ENCODE measurements at regions not wholly inside any gene's neighbourhood (a gene's known extent, or its start where the extent isn't known, plus 50 kb on each side); places are given as distances from the start of the nearest gene placed in this dataset.

DNA sequence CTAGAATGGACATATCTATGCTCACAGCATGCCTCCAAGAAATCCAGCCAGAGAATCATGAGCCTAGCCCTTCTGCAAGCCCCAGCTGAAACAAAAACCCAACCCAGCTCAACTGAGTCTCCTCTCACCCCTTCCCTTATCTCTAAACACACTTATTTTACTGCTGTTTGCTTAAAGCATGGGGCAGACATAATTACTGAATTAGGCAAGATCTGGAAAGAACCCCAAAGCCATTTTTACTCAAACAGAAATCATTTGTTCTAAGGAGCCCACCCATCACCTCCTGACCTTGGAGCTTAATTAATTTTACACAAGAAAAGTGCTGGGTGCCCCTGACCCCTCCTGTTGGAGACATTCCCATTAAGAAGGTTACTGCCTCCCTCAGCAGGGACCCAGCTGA is 291.6 kb downstream of the MAFB start:
- peaks cover 0 to 6% (median 0%) of the 10 kb centered on the region in 4 donors for H3K9me3 ChIP-seq
- intact Hi-C loops (cut with DNase I; ENCODE audit: low total_unique reads): no loop called here
- H3K27me3 ChIP-seq: no peaks in the 10 kb centered on the region
- TF ChIP-seq POLR2A (IDR thresholded peaks at IDR 0.05): no peak
- TF ChIP-seq, protein P1, sequence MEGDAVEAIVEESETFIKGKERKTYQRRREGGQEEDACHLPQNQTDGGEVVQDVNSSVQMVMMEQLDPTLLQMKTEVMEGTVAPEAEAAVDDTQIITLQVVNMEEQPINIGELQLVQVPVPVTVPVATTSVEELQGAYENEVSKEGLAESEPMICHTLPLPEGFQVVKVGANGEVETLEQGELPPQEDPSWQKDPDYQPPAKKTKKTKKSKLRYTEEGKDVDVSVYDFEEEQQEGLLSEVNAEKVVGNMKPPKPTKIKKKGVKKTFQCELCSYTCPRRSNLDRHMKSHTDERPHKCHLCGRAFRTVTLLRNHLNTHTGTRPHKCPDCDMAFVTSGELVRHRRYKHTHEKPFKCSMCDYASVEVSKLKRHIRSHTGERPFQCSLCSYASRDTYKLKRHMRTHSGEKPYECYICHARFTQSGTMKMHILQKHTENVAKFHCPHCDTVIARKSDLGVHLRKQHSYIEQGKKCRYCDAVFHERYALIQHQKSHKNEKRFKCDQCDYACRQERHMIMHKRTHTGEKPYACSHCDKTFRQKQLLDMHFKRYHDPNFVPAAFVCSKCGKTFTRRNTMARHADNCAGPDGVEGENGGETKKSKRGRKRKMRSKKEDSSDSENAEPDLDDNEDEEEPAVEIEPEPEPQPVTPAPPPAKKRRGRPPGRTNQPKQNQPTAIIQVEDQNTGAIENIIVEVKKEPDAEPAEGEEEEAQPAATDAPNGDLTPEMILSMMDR (IDR thresholded peaks at IDR 0.05): no peak
- no peak for TF ChIP-seq EP300 (IDR thresholded peaks at IDR 0.05)
- TF ChIP-seq POLR2AphosphoS5 (IDR thresholded peaks at IDR 0.05): no peak
- H3K27ac ChIP-seq: no peak overlapping the region
- no peak overlapping the region for H3K4me3 ChIP-seq
- H3K36me3 ChIP-seq: no peaks in the 10 kb centered on the region
- no peak for DNase-seq
- no peaks in the 10 kb centered on the region for H3K4me1 ChIP-seq

DNA sequence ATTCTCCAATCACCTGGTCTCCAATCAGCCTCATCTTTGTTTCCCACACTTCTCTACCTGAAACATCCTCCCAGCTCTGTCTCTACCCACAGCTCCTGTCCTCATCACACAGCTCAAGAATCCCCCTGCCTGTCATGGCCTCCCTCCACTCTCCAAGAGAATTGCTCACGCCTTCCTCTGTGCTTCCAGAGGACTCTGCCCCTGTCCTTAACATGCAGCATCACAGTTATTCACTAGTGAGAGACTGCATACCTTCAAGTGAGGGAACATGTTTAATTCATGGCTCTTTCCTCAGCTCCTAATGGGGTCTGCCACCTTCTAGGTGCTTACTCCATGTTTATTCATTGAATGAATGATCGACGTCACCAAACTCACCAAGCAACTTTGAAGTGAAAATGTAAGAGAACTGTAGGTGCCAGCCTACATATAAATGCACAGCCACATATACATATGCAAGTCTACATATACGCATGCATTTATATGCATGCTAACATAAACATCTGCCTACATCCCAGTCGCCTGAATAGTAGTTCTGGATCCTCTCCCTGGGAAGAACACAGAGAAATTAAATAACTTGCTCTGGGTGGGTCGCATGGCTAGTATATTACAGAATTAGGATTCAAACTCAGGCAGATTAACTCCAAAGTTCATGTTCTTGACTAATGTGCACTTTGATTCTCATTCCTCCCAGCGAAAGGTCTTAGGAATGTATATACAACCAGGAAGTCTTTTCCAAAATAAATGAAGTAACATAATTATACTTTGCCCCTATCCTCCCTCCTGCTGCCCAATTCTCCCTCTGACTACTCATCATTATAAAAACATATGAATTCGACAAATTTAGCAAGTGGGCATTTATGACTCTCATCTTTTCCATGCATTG is 295.6 kb downstream of the MAFB start:
- WGBS, 5 donors: 72 to 80% (median 74%) methylated on average over 8 of the region's 8 CpGs
- intact Hi-C loops (cut with DNase I; ENCODE audit: low total_unique reads): no loop called here
- H3K36me3 ChIP-seq: no peaks in the 10 kb centered on the region
- H3K27me3 ChIP-seq: no peaks in the 10 kb centered on the region
- no peaks in the 10 kb centered on the region for H3K4me1 ChIP-seq
- DNase-seq: no peak
- no peak overlapping the region for H3K4me3 ChIP-seq
- no peaks in the 10 kb centered on the region for H3K9me3 ChIP-seq
- TF ChIP-seq, protein P1 (IDR thresholded peaks at IDR 0.05): no peak
- no peak for TF ChIP-seq POLR2A (IDR thresholded peaks at IDR 0.05)
- TF ChIP-seq POLR2AphosphoS5 (IDR thresholded peaks at IDR 0.05): no peak
- no peak for TF ChIP-seq EP300 (IDR thresholded peaks at IDR 0.05)
- no peak overlapping the region for H3K27ac ChIP-seq

DNA sequence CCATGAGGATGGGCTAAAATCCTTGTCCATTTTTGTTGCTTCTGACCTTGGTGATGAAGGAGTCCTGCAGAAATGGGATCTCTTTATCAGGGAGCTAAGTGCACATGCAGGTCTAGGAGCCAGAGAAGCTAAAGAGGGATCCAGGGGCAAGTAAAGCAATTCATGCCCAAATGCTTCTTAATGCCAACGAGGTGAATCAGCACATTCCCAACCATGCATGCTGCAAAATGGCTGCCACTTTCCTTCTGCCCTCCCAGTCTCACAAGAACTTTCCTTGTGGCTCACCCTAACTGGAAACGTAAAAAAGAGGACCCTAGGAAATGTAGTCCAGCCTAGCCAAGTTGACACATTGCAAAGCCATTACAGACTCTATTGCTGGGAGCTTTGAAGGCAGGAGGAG is 298.4 kb downstream of the MAFB start:
- no peak overlapping the region for H3K4me3 ChIP-seq
- no peaks in the 10 kb centered on the region for H3K36me3 ChIP-seq
- no peak overlapping the region for H3K27ac ChIP-seq
- 62 to 86% (median 69%) methylated on average over 2 of the region's 2 CpGs for WGBS, 5 donors
- no peaks in the 10 kb centered on the region for H3K27me3 ChIP-seq
- H3K9me3 ChIP-seq: peaks cover 2 to 8% (median 6%) of the 10 kb centered on the region in 4 donors
- intact Hi-C loops (cut with DNase I; ENCODE audit: low total_unique reads): no loop called here
- H3K4me1 ChIP-seq: no peaks in the 10 kb centered on the region
- DNase-seq: no peak
- TF ChIP-seq POLR2AphosphoS5 (IDR thresholded peaks at IDR 0.05) (no peak), POLR2A (IDR thresholded peaks at IDR 0.05) (no peak), EP300 (IDR thresholded peaks at IDR 0.05) (no peak)
- TF ChIP-seq, protein P1 (IDR thresholded peaks at IDR 0.05): no peak

DNA sequence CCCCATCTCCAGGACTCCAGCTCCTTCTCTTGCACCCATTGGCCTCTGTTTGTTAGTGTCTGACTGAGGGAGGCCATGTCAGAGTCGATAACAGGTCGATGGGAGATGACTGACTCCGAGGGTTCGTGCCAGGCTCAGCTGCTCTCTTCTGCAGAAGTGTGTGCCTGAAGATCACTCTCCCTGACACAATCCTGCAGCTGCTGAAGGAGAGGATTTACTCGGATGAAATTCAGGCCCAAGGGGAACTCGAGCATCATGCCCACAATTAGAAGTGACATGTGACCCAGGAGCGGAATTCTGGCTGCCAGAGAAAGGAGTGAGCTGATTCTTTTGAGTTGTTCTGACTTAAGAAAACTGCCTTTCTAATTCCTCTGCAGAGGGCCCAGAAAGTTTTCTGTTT is 318.2 kb downstream of the MAFB start:
- TF ChIP-seq EP300 (IDR thresholded peaks at IDR 0.05) (no peak), POLR2A (IDR thresholded peaks at IDR 0.05) (no peak), POLR2AphosphoS5 (IDR thresholded peaks at IDR 0.05) (no peak)
- TF ChIP-seq, protein P1 (IDR thresholded peaks at IDR 0.05): no peak
- intact Hi-C loops (cut with DNase I; ENCODE audit: low total_unique reads): no loop called here
- Histone ChIP-seq H3K27me3 (no peaks in the 10 kb centered on the region), H3K36me3 (no peaks in the 10 kb centered on the region), H3K9me3 (peaks cover 0 to 11% (median 5%) of the 10 kb centered on the region in 4 donors), H3K27ac (no peak overlapping the region), H3K4me1 (no peaks in the 10 kb centered on the region), H3K4me3 (no peak overlapping the region)
- DNase-seq: no peak
- WGBS, 5 donors: 48 to 73% (median 61%) methylated on average over 7 of the region's 7 CpGs

Data from stomach (tissue), 8 donors.